ENCODE measurements at regions not wholly inside any gene's neighbourhood (a gene's known extent, or its start where the extent isn't known, plus 50 kb on each side); places are given as distances from the start of the nearest gene placed in this dataset.

DNA sequence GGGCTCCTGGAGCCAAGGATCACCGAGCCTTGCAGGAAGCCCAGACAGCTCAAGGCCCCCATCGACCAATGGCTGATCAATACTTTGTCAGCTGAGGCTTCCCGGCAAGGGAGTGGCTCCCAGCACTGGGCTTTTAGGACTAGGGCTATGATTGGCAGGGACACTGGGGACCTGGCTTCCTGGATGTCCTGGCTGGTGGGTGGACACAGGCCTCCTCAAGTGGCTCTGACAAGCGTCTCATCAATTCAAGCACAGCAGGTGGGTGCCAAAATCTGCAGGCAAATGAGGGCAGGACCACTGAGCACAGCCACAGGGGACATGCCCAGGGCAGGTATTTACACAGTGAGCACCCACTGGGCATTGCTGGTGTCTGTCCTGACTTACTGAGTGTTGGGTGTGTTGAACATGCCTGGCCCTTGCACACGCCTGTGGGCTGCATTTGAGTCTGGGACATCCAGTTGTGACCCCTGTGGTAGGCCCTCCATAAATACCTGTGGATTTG, 420.1 kb upstream of the SULF2 start:
- Mint-ChIP-seq H3K36me3 (ENCODE audit: low read depth) (no peaks in the 10 kb centered on the region), H3K4me1 (peaks cover 21% of the 10 kb centered on the region), H3K27ac (peak overlapping the region; percentile 30), H3K27me3 (ENCODE audit: insufficient read depth) (no peaks in the 10 kb centered on the region), H3K4me3 (no peak overlapping the region), H3K9me3 (no peaks in the 10 kb centered on the region)
- Histone ChIP-seq H3K27ac (ENCODE audit: low read depth, low read length) (no peak overlapping the region), H3K27me3 (ENCODE audit: control insufficient read depth, insufficient read depth, low read length, poor library complexity, severe bottlenecking) (no peaks in the 10 kb centered on the region), H3K36me3 (ENCODE audit: control insufficient read depth, insufficient read depth, low read length) (no peaks in the 10 kb centered on the region), H3K4me1 (ENCODE audit: control insufficient read depth, insufficient read depth, low read length) (peaks cover 5% of the 10 kb centered on the region), H3K9ac (ENCODE audit: extremely low read depth, low read length, poor library complexity, severe bottlenecking) (no peak overlapping the region), H3K4me3 (ENCODE audit: low read length) (no peak overlapping the region), H3K9me3 (ENCODE audit: control insufficient read depth, low read length) (no peaks in the 10 kb centered on the region)
- no peak for DNase-seq
- TF ChIP-seq, protein P1, sequence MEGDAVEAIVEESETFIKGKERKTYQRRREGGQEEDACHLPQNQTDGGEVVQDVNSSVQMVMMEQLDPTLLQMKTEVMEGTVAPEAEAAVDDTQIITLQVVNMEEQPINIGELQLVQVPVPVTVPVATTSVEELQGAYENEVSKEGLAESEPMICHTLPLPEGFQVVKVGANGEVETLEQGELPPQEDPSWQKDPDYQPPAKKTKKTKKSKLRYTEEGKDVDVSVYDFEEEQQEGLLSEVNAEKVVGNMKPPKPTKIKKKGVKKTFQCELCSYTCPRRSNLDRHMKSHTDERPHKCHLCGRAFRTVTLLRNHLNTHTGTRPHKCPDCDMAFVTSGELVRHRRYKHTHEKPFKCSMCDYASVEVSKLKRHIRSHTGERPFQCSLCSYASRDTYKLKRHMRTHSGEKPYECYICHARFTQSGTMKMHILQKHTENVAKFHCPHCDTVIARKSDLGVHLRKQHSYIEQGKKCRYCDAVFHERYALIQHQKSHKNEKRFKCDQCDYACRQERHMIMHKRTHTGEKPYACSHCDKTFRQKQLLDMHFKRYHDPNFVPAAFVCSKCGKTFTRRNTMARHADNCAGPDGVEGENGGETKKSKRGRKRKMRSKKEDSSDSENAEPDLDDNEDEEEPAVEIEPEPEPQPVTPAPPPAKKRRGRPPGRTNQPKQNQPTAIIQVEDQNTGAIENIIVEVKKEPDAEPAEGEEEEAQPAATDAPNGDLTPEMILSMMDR (conservative IDR thresholded peaks at IDR 0.05), result no peak
- 92 to 93% methylated on average over 4 to 5 of the region's 5 CpGs for WGBS, 2 experiments (ENCODE audit: insufficient coverage in 1 of 2, insufficient read length in 1 of 2)

DNA sequence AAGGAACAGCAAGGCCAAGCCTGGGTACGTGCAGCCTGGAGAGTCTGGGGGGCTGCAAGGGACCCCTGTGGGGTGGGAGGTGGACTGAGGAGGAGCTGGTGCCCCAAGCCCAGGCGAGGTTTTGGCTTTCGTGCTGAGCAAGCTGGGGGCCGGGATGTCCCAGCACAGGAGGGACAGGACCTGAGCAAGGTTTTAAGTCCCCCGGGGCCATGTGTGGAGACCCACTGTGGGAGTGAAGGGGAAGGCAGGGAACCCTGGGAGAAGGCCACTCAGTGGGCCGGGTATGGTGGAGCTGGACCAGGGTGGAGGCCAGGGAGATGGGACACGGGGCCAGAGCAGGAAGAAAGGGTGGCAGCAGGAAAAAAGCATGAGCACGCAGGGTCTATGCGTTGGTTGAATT, 419.2 kb upstream of the SULF2 start:
- Histone ChIP-seq H3K9ac (ENCODE audit: extremely low read depth, low read length, poor library complexity, severe bottlenecking) (no peak overlapping the region), H3K4me1 (ENCODE audit: control insufficient read depth, insufficient read depth, low read length) (peaks cover 5% of the 10 kb centered on the region), H3K4me3 (ENCODE audit: low read length) (no peak overlapping the region), H3K36me3 (ENCODE audit: control insufficient read depth, insufficient read depth, low read length) (no peaks in the 10 kb centered on the region), H3K9me3 (ENCODE audit: control insufficient read depth, low read length) (no peaks in the 10 kb centered on the region), H3K27ac (ENCODE audit: low read depth, low read length) (no peak overlapping the region), H3K27me3 (ENCODE audit: control insufficient read depth, insufficient read depth, low read length, poor library complexity, severe bottlenecking) (no peaks in the 10 kb centered on the region)
- Mint-ChIP-seq H3K9me3 (no peaks in the 10 kb centered on the region), H3K4me1 (peaks cover 21% of the 10 kb centered on the region), H3K27ac (no peak overlapping the region), H3K27me3 (ENCODE audit: insufficient read depth) (no peaks in the 10 kb centered on the region), H3K4me3 (no peak overlapping the region), H3K36me3 (ENCODE audit: low read depth) (no peaks in the 10 kb centered on the region)
- TF ChIP-seq, protein P1 (conservative IDR thresholded peaks at IDR 0.05), result no peak
- WGBS, 2 experiments (ENCODE audit: insufficient coverage in 1 of 2, insufficient read length in 1 of 2), result 90 to 93% methylated on average over 6 to 9 of the region's 9 CpGs
- no peak for DNase-seq

DNA sequence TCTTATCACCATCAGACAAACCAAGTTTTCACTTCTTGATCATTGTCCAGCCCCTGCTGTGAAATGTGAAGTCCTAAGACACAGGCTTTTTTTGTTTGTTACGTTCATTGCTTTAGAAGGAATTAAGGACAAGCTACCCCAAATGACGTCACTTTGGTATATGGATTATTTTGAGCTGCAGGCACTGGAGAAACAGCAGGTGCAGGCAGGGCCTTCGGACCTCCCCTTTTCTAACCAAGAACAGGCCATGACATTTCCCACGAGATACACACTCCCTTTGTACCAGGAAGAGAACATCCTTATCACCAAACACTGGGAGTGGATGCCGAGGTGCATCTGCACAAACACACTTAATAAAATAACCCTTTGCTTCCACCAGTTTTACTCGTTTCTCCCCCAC, 418.0 kb upstream of the SULF2 start:
- no peak overlapping the region for H3K4me3 ChIP-seq (ENCODE audit: low read length)
- Mint-ChIP-seq H3K27ac (no peak overlapping the region), H3K4me3 (no peak overlapping the region)

More for the DNA sequence above, 418.0 kb upstream of the SULF2 start:
- Mint-ChIP-seq H3K9me3 (peaks cover 2% of the 10 kb centered on the region), H3K4me1 (peaks cover 21% of the 10 kb centered on the region), H3K36me3 (ENCODE audit: low read depth) (no peaks in the 10 kb centered on the region), H3K27me3 (ENCODE audit: insufficient read depth) (no peaks in the 10 kb centered on the region)
- Histone ChIP-seq H3K9ac (ENCODE audit: extremely low read depth, low read length, poor library complexity, severe bottlenecking) (no peak overlapping the region), H3K27me3 (ENCODE audit: control insufficient read depth, insufficient read depth, low read length, poor library complexity, severe bottlenecking) (no peaks in the 10 kb centered on the region), H3K36me3 (ENCODE audit: control insufficient read depth, insufficient read depth, low read length) (no peaks in the 10 kb centered on the region), H3K4me1 (ENCODE audit: control insufficient read depth, insufficient read depth, low read length) (peaks cover 5% of the 10 kb centered on the region), H3K27ac (ENCODE audit: low read depth, low read length) (no peak overlapping the region), H3K9me3 (ENCODE audit: control insufficient read depth, low read length) (peaks cover under 1% of the 10 kb centered on the region)
- TF ChIP-seq, protein P1 (conservative IDR thresholded peaks at IDR 0.05), result no peak
- no peak for DNase-seq
- whole genome bisulfite sequencing, 2 experiments (ENCODE audit: insufficient coverage in 1 of 2, insufficient read length in 1 of 2), result 87 to 90% methylated on average over 4 to 6 of the region's 6 CpGs
